ENCODE measurements at regions not wholly inside any gene's neighbourhood (a gene's known extent, or its start where the extent isn't known, plus 50 kb on each side); places are given as distances from the start of the nearest gene placed in this dataset.

- Histone ChIP-seq H3K4me1 (no peaks in the 10 kb centered on the region), H3K4me3 (no peak overlapping the region), H3K27ac (no peak overlapping the region), H3K27me3 (no peaks in the 10 kb centered on the region), H3K9me3 (no peaks in the 10 kb centered on the region), H3K36me3 (replicated peaks in 1 of 2; ENCODE audit: insufficient read depth in 1 of 2, low read depth in 2 of 2) (no peaks in the 10 kb centered on the region)
- no peak for DNase-seq
- 30 to 51% methylated on average over 2 of the region's 2 CpGs for WGBS, 2 donors
- ATAC-seq, result no peak
- TF ChIP-seq CTCF (IDR thresholded peaks at IDR 0.05) (no peak), POLR2A (IDR thresholded peaks at IDR 0.05) (no peak)
- intact Hi-C loops (cut with DNase I), result no loop called here
Measured at GRCh38 chr2:133680343-133681049, 112.2 kb upstream of the NCKAP5 start.

GRCh38 chr2:133682347-133682746, 114.1 kb upstream of the NCKAP5 start:
- no peak overlapping the region for H3K27ac ChIP-seq
- H3K4me3 ChIP-seq, result no peak overlapping the region
- intact Hi-C loops (cut with DNase I), result no loop called here
- no peak for TF ChIP-seq POLR2A (IDR thresholded peaks at IDR 0.05)
- TF ChIP-seq CTCF (IDR thresholded peaks at IDR 0.05), result no peak
- no peaks in the 10 kb centered on the region for H3K27me3 ChIP-seq
- no peak for ATAC-seq
- no peak for DNase-seq
- WGBS, 2 donors, result 58 to 67% methylated on average over 1 of the region's 1 CpG
- H3K4me1 ChIP-seq, result no peaks in the 10 kb centered on the region
- no peaks in the 10 kb centered on the region for H3K9me3 ChIP-seq
- no peaks in the 10 kb centered on the region for H3K36me3 ChIP-seq (replicated peaks in 1 of 2; ENCODE audit: insufficient read depth in 1 of 2, low read depth in 2 of 2)

- no peak overlapping the region for H3K4me3 ChIP-seq
- no peak for ATAC-seq
- no peak overlapping the region for H3K27ac ChIP-seq
- intact Hi-C loops (cut with DNase I), result no loop called here
- no peak for TF ChIP-seq CTCF (IDR thresholded peaks at IDR 0.05)
- TF ChIP-seq POLR2A (IDR thresholded peaks at IDR 0.05), result no peak
- no peaks in the 10 kb centered on the region for H3K9me3 ChIP-seq
- H3K36me3 ChIP-seq (replicated peaks in 1 of 2; ENCODE audit: insufficient read depth in 1 of 2, low read depth in 2 of 2), result no peaks in the 10 kb centered on the region
- H3K4me1 ChIP-seq, result no peaks in the 10 kb centered on the region
- H3K27me3 ChIP-seq, result no peaks in the 10 kb centered on the region
- WGBS, 2 donors, result 37 to 43% methylated on average over 3 of the region's 3 CpGs
- DNase-seq, result no peak
Measured at GRCh38 chr2:133682906-133683305, 114.6 kb upstream of the NCKAP5 start.

GRCh38 chr2:133685636-133686215, 117.5 kb upstream of the NCKAP5 start:
- no peaks in the 10 kb centered on the region for H3K36me3 ChIP-seq (replicated peaks in 1 of 2; ENCODE audit: insufficient read depth in 1 of 2, low read depth in 2 of 2)
- H3K9me3 ChIP-seq, result no peaks in the 10 kb centered on the region
- H3K27me3 ChIP-seq, result no peaks in the 10 kb centered on the region
- 73 to 78% methylated on average over 2 of the region's 2 CpGs for WGBS, 2 donors
- no peak for ATAC-seq
- H3K27ac ChIP-seq, result no peak overlapping the region
- intact Hi-C loops (cut with DNase I), result no loop called here
- H3K4me3 ChIP-seq, result no peak overlapping the region
- H3K4me1 ChIP-seq, result no peaks in the 10 kb centered on the region
- TF ChIP-seq POLR2A (IDR thresholded peaks at IDR 0.05) (no peak), CTCF (IDR thresholded peaks at IDR 0.05) (no peak)
- no peak for DNase-seq

GRCh38 chr2:133690780-133691179, 122.5 kb upstream of the NCKAP5 start:
- Histone ChIP-seq H3K27me3 (no peaks in the 10 kb centered on the region), H3K4me3 (no peak overlapping the region), H3K4me1 (no peaks in the 10 kb centered on the region), H3K27ac (no peak overlapping the region), H3K9me3 (no peaks in the 10 kb centered on the region), H3K36me3 (replicated peaks in 1 of 2; ENCODE audit: insufficient read depth in 1 of 2, low read depth in 2 of 2) (no peaks in the 10 kb centered on the region)
- DNase-seq, result no peak
- TF ChIP-seq CTCF (IDR thresholded peaks at IDR 0.05) (no peak), POLR2A (IDR thresholded peaks at IDR 0.05) (no peak)
- no peak for ATAC-seq
- 54 to 59% methylated on average over 3 of the region's 3 CpGs for WGBS, 2 donors
- intact Hi-C loops (cut with DNase I), result no loop called here
